22Rv1 (cell line): ENCODE measurements at regions not wholly inside any gene's neighbourhood (a gene's known extent, or its start where the extent isn't known, plus 50 kb on each side); places are given as distances from the start of the nearest gene placed in this dataset.

ENCODE experiments used
- H3K27ac ChIP-seq: fragments of 450-650 bp; 2 replicates; pipeline ENCODE4 v1.5.1; 2017
- ZFX ChIP-seq: fragments of 450-650 bp; IDR thresholded peaks from 2 replicates; pipeline ENCODE4 v1.6.1; 2017; ENCODE audit warnings: antibody characterized with exemption, borderline replicate concordance
- TF ChIP-seq, protein P1 (sequence below): fragments of 450-650 bp; IDR thresholded peaks from 2 replicates; pipeline ENCODE4 v1.5.1; 2017; ENCODE audit warnings: mild to moderate bottlenecking

GRCh38 chr11:27244900-27245299 lies 118.1 kb downstream of the CCDC34 start:
- TF ChIP-seq ZFX = no peak
- TF ChIP-seq, protein P1, sequence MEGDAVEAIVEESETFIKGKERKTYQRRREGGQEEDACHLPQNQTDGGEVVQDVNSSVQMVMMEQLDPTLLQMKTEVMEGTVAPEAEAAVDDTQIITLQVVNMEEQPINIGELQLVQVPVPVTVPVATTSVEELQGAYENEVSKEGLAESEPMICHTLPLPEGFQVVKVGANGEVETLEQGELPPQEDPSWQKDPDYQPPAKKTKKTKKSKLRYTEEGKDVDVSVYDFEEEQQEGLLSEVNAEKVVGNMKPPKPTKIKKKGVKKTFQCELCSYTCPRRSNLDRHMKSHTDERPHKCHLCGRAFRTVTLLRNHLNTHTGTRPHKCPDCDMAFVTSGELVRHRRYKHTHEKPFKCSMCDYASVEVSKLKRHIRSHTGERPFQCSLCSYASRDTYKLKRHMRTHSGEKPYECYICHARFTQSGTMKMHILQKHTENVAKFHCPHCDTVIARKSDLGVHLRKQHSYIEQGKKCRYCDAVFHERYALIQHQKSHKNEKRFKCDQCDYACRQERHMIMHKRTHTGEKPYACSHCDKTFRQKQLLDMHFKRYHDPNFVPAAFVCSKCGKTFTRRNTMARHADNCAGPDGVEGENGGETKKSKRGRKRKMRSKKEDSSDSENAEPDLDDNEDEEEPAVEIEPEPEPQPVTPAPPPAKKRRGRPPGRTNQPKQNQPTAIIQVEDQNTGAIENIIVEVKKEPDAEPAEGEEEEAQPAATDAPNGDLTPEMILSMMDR = no peak
- no peak overlapping the region for H3K27ac ChIP-seq

GRCh38 chr11:27242591-27242990 lies 120.4 kb downstream of the CCDC34 start:
- TF ChIP-seq ZFX = no peak
- TF ChIP-seq, protein P1 = no peak
- no peak overlapping the region for H3K27ac ChIP-seq

DNA sequence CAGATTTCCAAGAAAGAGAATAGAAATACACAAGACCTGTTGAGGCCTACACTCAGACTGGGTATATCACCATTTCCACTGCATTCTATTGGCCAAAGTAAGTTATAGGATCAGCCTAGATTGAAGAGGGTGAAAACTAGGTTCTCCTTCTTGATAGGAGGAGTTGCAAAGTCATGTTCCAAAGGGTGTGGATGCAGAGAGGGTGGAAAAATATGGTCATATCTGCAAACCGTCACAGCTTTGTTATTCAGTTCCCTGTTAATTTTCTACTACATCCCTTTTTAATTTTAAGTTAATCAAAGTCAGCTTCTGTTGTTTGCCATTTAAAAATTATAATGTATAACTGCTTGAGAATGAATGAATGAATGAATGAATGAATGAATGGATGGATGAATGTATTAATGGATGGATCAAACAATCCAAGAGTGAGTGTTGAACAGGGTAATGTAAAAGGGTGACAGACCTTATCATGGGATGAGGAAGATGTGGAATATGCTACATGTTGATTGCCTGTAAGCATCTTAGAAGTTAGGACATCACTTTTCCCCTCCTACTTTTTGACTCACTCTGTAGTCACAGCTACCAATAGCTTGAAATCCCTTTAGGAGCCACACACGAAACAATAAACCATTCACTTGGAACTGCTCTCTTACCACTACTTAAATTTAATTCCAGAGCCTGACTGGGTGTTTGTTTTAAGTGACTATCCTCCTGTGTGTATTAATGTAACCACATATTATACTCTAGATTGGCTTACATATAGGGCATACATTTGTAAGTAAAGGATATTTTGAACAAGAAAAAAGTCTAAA lies 121.5 kb downstream of the CCDC34 start:
- no peak for TF ChIP-seq ZFX
- TF ChIP-seq, protein P1 = no peak
- H3K27ac ChIP-seq = no peak overlapping the region

DNA sequence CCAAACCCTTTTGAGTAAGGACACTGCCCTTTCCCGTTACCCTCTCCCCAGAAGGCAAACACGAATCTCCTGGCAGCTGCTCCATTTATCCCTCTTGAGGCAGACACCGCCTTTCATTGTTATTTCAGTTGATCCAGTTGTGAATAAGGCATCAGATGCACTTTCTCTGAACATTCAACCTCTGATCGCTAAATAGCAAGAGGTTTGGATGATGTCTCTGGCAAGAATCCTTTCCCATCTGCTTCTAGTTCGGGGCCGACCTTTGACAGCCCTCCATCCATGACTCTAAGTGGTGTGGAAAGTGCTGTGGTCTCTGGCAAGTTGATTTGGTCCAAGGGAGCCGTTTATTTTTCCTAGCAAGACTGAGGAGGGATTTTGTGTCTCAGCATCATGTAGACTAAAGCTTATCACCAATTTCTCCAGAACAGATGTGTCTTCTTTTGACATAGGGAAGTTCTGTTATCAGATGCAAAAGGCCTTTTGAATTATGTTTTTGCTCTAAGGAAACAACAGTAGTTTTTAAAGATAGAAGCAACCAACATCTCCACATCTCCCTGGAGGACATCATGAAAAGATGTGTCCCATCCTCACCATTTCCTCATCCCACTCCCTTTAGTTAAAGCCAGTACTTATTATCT lies 123.6 kb downstream of the CCDC34 start:
- H3K27ac ChIP-seq = no peak overlapping the region
- TF ChIP-seq, protein P1 = no peak
- no peak for TF ChIP-seq ZFX

- TF ChIP-seq ZFX = no peak
- TF ChIP-seq, protein P1 = no peak
- H3K27ac ChIP-seq = no peak overlapping the region
Observed at GRCh38 chr11:27238811-27239210, 124.2 kb downstream of the CCDC34 start.

DNA sequence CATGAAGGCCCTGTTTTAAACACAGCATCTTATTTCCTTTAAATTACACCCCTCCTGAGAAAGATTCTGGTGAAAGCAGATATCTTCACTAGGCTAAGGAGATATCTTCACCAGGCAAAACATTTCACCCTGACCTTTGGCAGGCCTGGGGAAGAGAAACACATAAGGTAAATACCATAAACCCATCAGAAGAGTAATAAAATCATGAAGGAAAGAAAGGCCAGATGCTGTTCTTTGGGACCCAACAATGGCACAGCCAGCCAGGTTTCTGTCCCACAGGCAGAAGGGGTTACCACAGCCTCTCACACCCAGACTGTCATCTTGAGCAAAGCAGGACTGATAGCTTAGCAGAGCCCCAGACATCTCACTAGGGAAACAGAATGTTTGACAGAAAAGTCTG lies 125.4 kb downstream of the CCDC34 start:
- TF ChIP-seq, protein P1 = no peak
- TF ChIP-seq ZFX = no peak
- no peak overlapping the region for H3K27ac ChIP-seq

DNA sequence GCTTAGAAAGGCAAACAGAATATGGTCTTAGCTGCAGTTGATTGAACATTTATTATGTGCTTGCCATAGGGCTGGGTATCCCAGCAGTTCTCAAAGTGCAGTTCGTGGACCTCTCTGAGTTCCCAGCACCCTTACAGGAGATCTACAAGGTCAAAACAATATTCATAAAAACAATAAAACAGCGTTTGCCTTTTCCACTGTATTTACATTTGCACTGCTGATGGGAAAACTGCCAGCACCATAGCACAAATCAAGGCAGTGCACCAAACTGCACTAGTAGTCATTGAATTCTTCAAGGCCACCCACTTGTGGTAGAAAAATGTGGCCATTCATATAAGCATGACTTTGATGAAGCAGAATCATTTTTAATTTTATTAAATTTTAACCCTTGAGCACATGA lies 128.1 kb downstream of the CCDC34 start:
- TF ChIP-seq, protein P1 = no peak
- TF ChIP-seq ZFX = no peak
- H3K27ac ChIP-seq = no peak overlapping the region
